Caco-2 (cell line): ENCODE measurements at regions not wholly inside any gene's neighbourhood (a gene's known extent, or its start where the extent isn't known, plus 50 kb on each side); places are given as distances from the start of the nearest gene placed in this dataset.
A peak's percentile ranks its signal among the peaks of the same experiment; 100 is the strongest.

Experiments used
- BruUV-seq: library from RNA; stranded (reverse); fragments of 400-500 nt; replicated peaks from 2 replicates; lab custom pipeline; 2021; lab: Mats Ljungman, UMichigan
- CTCF ChIA-PET: fragments of 300-600 bp; sonication (Branson Sonifier 250); formaldehyde crosslinking; loops from one replicate; lab custom pipeline; 2022; ENCODE audit warnings: antibody characterized with exemption; lab: Charles Lee
- POLR2A ChIA-PET: fragments of 300-600 bp; sonication (Branson Sonifier 250); formaldehyde crosslinking; loops from one replicate; lab custom pipeline; 2022; ENCODE audit warnings: antibody characterized with exemption; lab: Charles Lee
- DNase-seq, 2 experiments: peaks; one replicate each; pipeline versions ENCODE4 v3.0.0 to v3.0.0-alpha.2; 2020 to 2022
- H3K27me3 ChIP-seq: replicated peaks from 2 replicates; pipeline ENCODE4 v1.6.0; 2011; ENCODE audit warnings: low read length; ENCODE audit not compliant: control insufficient read depth, insufficient read depth
- H3K36me3 ChIP-seq: 2 replicates; pipeline ENCODE4 v1.5.1; 2011; ENCODE audit warnings: low read length; ENCODE audit not compliant: control insufficient read depth, insufficient read depth
- H3K4me1 ChIP-seq: fragments of 250-450 bp; sonication (Bioruptor Pico); 2 replicates; pipeline ENCODE4 v1.5.1; 2020; ENCODE audit warnings: mild to moderate bottlenecking
- H3K4me3 ChIP-seq: 2 replicates; pipeline ENCODE4 v1.5.1; 2011; ENCODE audit warnings: low read depth, mild to moderate bottlenecking, control low read depth, low read length
- H3K9me3 ChIP-seq: fragments of 250-450 bp; sonication (Bioruptor Pico); 2 replicates; pipeline ENCODE4 v1.5.1; 2020; ENCODE audit warnings: mild to moderate bottlenecking, moderate library complexity
- H3K27ac Mint-ChIP-seq: one replicate; pipeline ENCODE4 v1.8.0; 2022; ENCODE audit warnings: mixed read lengths; ENCODE audit not compliant: unreplicated experiment
- H3K27me3 Mint-ChIP-seq: one replicate; pipeline ENCODE4 v1.8.0; 2022; ENCODE audit warnings: mixed read lengths; ENCODE audit not compliant: insufficient read depth, unreplicated experiment
- H3K36me3 Mint-ChIP-seq: one replicate; pipeline ENCODE4 v1.8.0; 2022; ENCODE audit warnings: mild to moderate bottlenecking, mixed read lengths; ENCODE audit not compliant: insufficient read depth, unreplicated experiment
- H3K4me1 Mint-ChIP-seq: one replicate; pipeline ENCODE4 v1.8.0; 2022; ENCODE audit warnings: low read depth, mixed read lengths; ENCODE audit not compliant: unreplicated experiment
- H3K4me3 Mint-ChIP-seq: one replicate; pipeline ENCODE4 v1.8.0; 2022; ENCODE audit warnings: mild to moderate bottlenecking, moderate library complexity, mixed read lengths; ENCODE audit not compliant: unreplicated experiment
- H3K9me3 Mint-ChIP-seq: one replicate; pipeline ENCODE4 v1.8.0; 2022; ENCODE audit warnings: mixed read lengths; ENCODE audit not compliant: unreplicated experiment
- CTCF ChIP-seq, 2 experiments: fragments of 200-600 bp in 1 of 2; IDR thresholded peaks; 1 replicate in 1 of 2; 2 replicates in 1 of 2; pipeline versions ENCODE4 v1.5.1 to v1.8.0; 2011 to 2022; ENCODE audit warnings: antibody characterized with exemption in 1 of 2, control low read depth in 1 of 2, inconsistent platforms in 1 of 2, low read depth in 1 of 2, low read length in 1 of 2, mild to moderate bottlenecking in 1 of 2, moderate library complexity in 1 of 2; ENCODE audit not compliant: insufficient read depth in 1 of 2, severe bottlenecking in 1 of 2, unreplicated experiment in 1 of 2
- intact Hi-C: fragments of 100-400 bp; cut with micrococcal nuclease; formaldehyde crosslinking; loops from one replicate; pipeline ENCODE4 v1.10.0; 2022; ENCODE audit not compliant: unreplicated experiment

- Mint-ChIP-seq H3K4me1 (peaks cover 23% of the 10 kb centered on the region), H3K27ac (peak overlapping the region; percentile 1), H3K27me3 (no peaks in the 10 kb centered on the region), H3K4me3 (no peak overlapping the region), H3K9me3 (peaks cover 44% of the 10 kb centered on the region), H3K36me3 (no peaks in the 10 kb centered on the region)
- ChIA-PET CTCF (interaction anchor here (0.7 kb wide), 1 partner anchor 149 kb away, joined by 3 read pairs; no protein-coding TSS in a partner anchor), POLR2A (no interaction called here)
- TF ChIP-seq CTCF (IDR thresholded peaks at IDR 0.05; ENCODE audit: insufficient read depth in 1 of 2, low read depth in 1 of 2, low read length in 1 of 2, severe bottlenecking in 1 of 2, unreplicated experiment in 1 of 2) = no peak
- Histone ChIP-seq H3K9me3 (no peaks in the 10 kb centered on the region), H3K36me3 (no peaks in the 10 kb centered on the region), H3K4me1 (peaks cover 8% of the 10 kb centered on the region; the same call in 1 of the 2 replicates), H3K27me3 (no peaks in the 10 kb centered on the region), H3K4me3 (no peak overlapping the region)
- BruUV-seq = no TSS peak
- intact Hi-C loops = loop anchor here (5.0 kb wide), 1 partner anchor 128 kb away; no protein-coding TSS in a partner anchor
- peak in 1 of 2 experiments; percentile 44 for DNase-seq
Observed at GRCh38 chr12:24649634-24650033, 299.3 kb downstream of the BCAT1 start.

GRCh38 chr12:24649209-24649608, 299.7 kb downstream of the BCAT1 start:
- no peaks in the 10 kb centered on the region for H3K9me3 ChIP-seq
- peaks cover 8% of the 10 kb centered on the region; the same call in 1 of the 2 replicates for H3K4me1 ChIP-seq
- no peak for TF ChIP-seq CTCF (IDR thresholded peaks at IDR 0.05; ENCODE audit: insufficient read depth in 1 of 2, low read depth in 1 of 2, low read length in 1 of 2, severe bottlenecking in 1 of 2, unreplicated experiment in 1 of 2)
- no peak overlapping the region for H3K4me3 Mint-ChIP-seq
- DNase-seq = no peak
- H3K9me3 Mint-ChIP-seq = peaks cover 44% of the 10 kb centered on the region
- no peaks in the 10 kb centered on the region for H3K27me3 ChIP-seq
- no peaks in the 10 kb centered on the region for H3K36me3 Mint-ChIP-seq
- ChIA-PET CTCF (no interaction called here), POLR2A (no interaction called here)
- H3K4me3 ChIP-seq = no peak overlapping the region
- H3K36me3 ChIP-seq = no peaks in the 10 kb centered on the region
- intact Hi-C loops = loop anchor here (5.0 kb wide), 1 partner anchor 128 kb away; no protein-coding TSS in a partner anchor
- H3K27me3 Mint-ChIP-seq = no peaks in the 10 kb centered on the region
- peaks cover 27% of the 10 kb centered on the region for H3K4me1 Mint-ChIP-seq
- BruUV-seq = no TSS peak
- H3K27ac Mint-ChIP-seq = peak overlapping the region; percentile 1

GRCh38 chr12:24645254-24645653, 303.6 kb downstream of the BCAT1 start:
- no peak overlapping the region for H3K4me3 Mint-ChIP-seq
- H3K27me3 Mint-ChIP-seq = no peaks in the 10 kb centered on the region
- H3K27me3 ChIP-seq = no peaks in the 10 kb centered on the region
- H3K9me3 Mint-ChIP-seq = peaks cover 17% of the 10 kb centered on the region
- DNase-seq = no peak
- ChIA-PET POLR2A (no interaction called here), CTCF (no interaction called here)
- H3K9me3 ChIP-seq = peaks cover 6% of the 10 kb centered on the region
- H3K27ac Mint-ChIP-seq = no peak overlapping the region
- H3K4me1 ChIP-seq = peaks cover 8% of the 10 kb centered on the region; the same call in 1 of the 2 replicates
- no peak overlapping the region for H3K4me3 ChIP-seq
- no peaks in the 10 kb centered on the region for H3K36me3 ChIP-seq
- no peaks in the 10 kb centered on the region for H3K36me3 Mint-ChIP-seq
- TF ChIP-seq CTCF (IDR thresholded peaks at IDR 0.05; ENCODE audit: insufficient read depth in 1 of 2, low read depth in 1 of 2, low read length in 1 of 2, severe bottlenecking in 1 of 2, unreplicated experiment in 1 of 2) = no peak
- peaks cover 28% of the 10 kb centered on the region for H3K4me1 Mint-ChIP-seq
- intact Hi-C loops = loop anchor here (5.0 kb wide), 1 partner anchor 132 kb away; no protein-coding TSS in a partner anchor
- no TSS peak for BruUV-seq
